SU-DHL-6 (cell line): ENCODE measurements at regions not wholly inside any gene's neighbourhood (a gene's known extent, or its start where the extent isn't known, plus 50 kb on each side); places are given as distances from the start of the nearest gene placed in this dataset.

Experiments used
- H2AFZ ChIP-seq: fragments of 200-600 bp; sonication (generic); 2 replicates; pipeline ENCODE4 v1.6.1; 2014; ENCODE audit warnings: low read depth, mild to moderate bottlenecking, moderate library complexity, mixed read lengths, antibody characterized with exemption, low read length; ENCODE audit not compliant: severe bottlenecking
- H3F3A ChIP-seq: fragments of 200-600 bp; shearing (Covaris generic); 2 replicates; pipeline ENCODE4 v1.6.0; 2016; ENCODE audit warnings: antibody characterized with exemption, mild to moderate bottlenecking; ENCODE audit not compliant: insufficient read depth
- H3K27ac ChIP-seq: fragments of 200-600 bp; sonication (generic); 2 replicates; pipeline ENCODE4 v1.5.1; 2016; ENCODE audit warnings: low read depth, mild to moderate bottlenecking, low read length, moderate library complexity, mixed read lengths
- H3K27me3 ChIP-seq: fragments of 200-600 bp; sonication (generic), shearing (Covaris generic); 2 replicates; pipeline ENCODE4 v1.6.0; 2014; ENCODE audit warnings: mild to moderate bottlenecking, low read length
- H3K36me3 ChIP-seq: fragments of 200-600 bp; sonication (generic); 2 replicates; pipeline ENCODE4 v1.6.1; 2014; ENCODE audit warnings: mild to moderate bottlenecking, low read length, mixed read lengths
- H3K4me2 ChIP-seq: fragments of 300-600, 200-600 bp; shearing (Covaris generic), sonication (generic); 2 replicates; pipeline ENCODE4 v1.6.0; 2014; ENCODE audit warnings: low read length, low read depth, mild to moderate bottlenecking; ENCODE audit not compliant: poor library complexity, severe bottlenecking
- H3K4me3 ChIP-seq: fragments of 200-600 bp; sonication (generic); 2 replicates; pipeline ENCODE4 v1.5.1; 2014; ENCODE audit warnings: antibody characterized with exemption, low read length, mild to moderate bottlenecking, mixed read lengths; ENCODE audit not compliant: insufficient read depth, poor library complexity, severe bottlenecking
- H3K79me2 ChIP-seq: fragments of 200-600 bp; sonication (generic); 2 replicates; pipeline ENCODE4 v1.6.1; 2014; ENCODE audit warnings: mild to moderate bottlenecking, low read length, moderate library complexity; ENCODE audit not compliant: insufficient read depth
- H3K9ac ChIP-seq: fragments of 200-600 bp; sonication (generic); 2 replicates; pipeline ENCODE4 v1.7.0; 2014; ENCODE audit warnings: mild to moderate bottlenecking, low read length
- H3K9me2 ChIP-seq: fragments of 200-600 bp; sonication (generic); replicated peaks from 2 replicates; pipeline ENCODE4 v1.6.1; 2014; ENCODE audit warnings: low read length; ENCODE audit not compliant: insufficient read depth
- H3K9me3 ChIP-seq: fragments of 200-600 bp; sonication (generic); 2 replicates; pipeline ENCODE4 v1.6.1; 2014; ENCODE audit warnings: low read length, mixed read lengths; ENCODE audit not compliant: insufficient read depth
- H4K20me1 ChIP-seq: fragments of 200-600 bp; sonication (generic); 2 replicates; pipeline ENCODE4 v1.6.1; 2014; ENCODE audit warnings: low read depth, mild to moderate bottlenecking, antibody characterized with exemption, low read length, moderate library complexity, mixed read lengths
- CTCF ChIP-seq: fragments of 200-600 bp; sonication (generic); IDR thresholded peaks from one replicate; pipeline ENCODE4 v1.5.1; 2017; ENCODE audit warnings: antibody characterized with exemption, mild to moderate bottlenecking, low read length, moderate library complexity; ENCODE audit not compliant: insufficient read depth, poor library complexity, severe bottlenecking
- EZH2phosphoT487 ChIP-seq: fragments of 200-600 bp; sonication (generic), shearing (Covaris generic); conservative IDR thresholded peaks from 2 replicates; pipeline ENCODE4 v1.6.1; 2018; ENCODE audit warnings: mild to moderate bottlenecking, antibody characterized with exemption, low read length, moderate library complexity, mixed read lengths

- Histone ChIP-seq H3F3A (no peaks in the 10 kb centered on the region), H3K27me3 (peaks cover 3% of the 10 kb centered on the region; the same call in 1 of the 2 replicates), H4K20me1 (no peaks in the 10 kb centered on the region), H3K36me3 (no peaks in the 10 kb centered on the region), H3K9me2 (no peaks in the 10 kb centered on the region), H3K27ac (no peak overlapping the region), H3K9ac (no peak overlapping the region), H3K9me3 (no peaks in the 10 kb centered on the region), H3K79me2 (no peaks in the 10 kb centered on the region), H2AFZ (no peak overlapping the region), H3K4me3 (no peak overlapping the region), H3K4me2 (no peak overlapping the region)
- no peak for TF ChIP-seq EZH2phosphoT487
- TF ChIP-seq CTCF = peak; percentile 66
Observed at GRCh38 chr20:5402903-5403531, 86.3 kb upstream of the PROKR2 start.

GRCh38 chr20:5401277-5401875 is 84.6 kb upstream of the PROKR2 start:
- no peaks in the 10 kb centered on the region for H4K20me1 ChIP-seq
- H3K79me2 ChIP-seq = no peaks in the 10 kb centered on the region
- TF ChIP-seq CTCF = no peak
- no peak for TF ChIP-seq EZH2phosphoT487
- no peaks in the 10 kb centered on the region for H3K36me3 ChIP-seq
- no peaks in the 10 kb centered on the region for H3F3A ChIP-seq
- H3K4me3 ChIP-seq = no peak overlapping the region
- H3K27me3 ChIP-seq = no peaks in the 10 kb centered on the region
- H3K9ac ChIP-seq = no peak overlapping the region
- H2AFZ ChIP-seq = no peak overlapping the region
- H3K9me3 ChIP-seq = no peaks in the 10 kb centered on the region
- H3K4me2 ChIP-seq = no peak overlapping the region
- H3K9me2 ChIP-seq = no peaks in the 10 kb centered on the region
- H3K27ac ChIP-seq = no peak overlapping the region

- no peak overlapping the region for H3K4me2 ChIP-seq
- no peak overlapping the region for H2AFZ ChIP-seq
- H3K9ac ChIP-seq = no peak overlapping the region
- H3K36me3 ChIP-seq = no peaks in the 10 kb centered on the region
- H3K27ac ChIP-seq = no peak overlapping the region
- no peaks in the 10 kb centered on the region for H3F3A ChIP-seq
- no peaks in the 10 kb centered on the region for H3K27me3 ChIP-seq
- H3K79me2 ChIP-seq = no peaks in the 10 kb centered on the region
- H3K4me3 ChIP-seq = no peak overlapping the region
- no peaks in the 10 kb centered on the region for H3K9me2 ChIP-seq
- no peaks in the 10 kb centered on the region for H4K20me1 ChIP-seq
- TF ChIP-seq CTCF = no peak
- TF ChIP-seq EZH2phosphoT487 = no peak
- no peaks in the 10 kb centered on the region for H3K9me3 ChIP-seq
Observed at GRCh38 chr20:5400164-5400762, 83.5 kb upstream of the PROKR2 start.
